Stomach smooth muscle (tissue), 2 donors: ENCODE measurements at regions not wholly inside any gene's neighbourhood (a gene's known extent, or its start where the extent isn't known, plus 50 kb on each side); places are given as distances from the start of the nearest gene placed in this dataset.
"Not testable (repeated sequence)": the region's sequence is repeated elsewhere in the genome, so short reads cannot be mapped to it uniquely, and the experiment has no call there.

Experiments
- H3K27ac ChIP-seq: one replicate; pipeline ENCODE4 v1.7.0; 2013; ENCODE audit warnings: mild to moderate bottlenecking, low read length, inconsistent platforms
- H3K27me3 ChIP-seq, 2 donors: one replicate each; pipeline ENCODE4 v1.7.0; 2013; ENCODE audit warnings: low read length in 2 of 2; ENCODE audit not compliant: insufficient read depth in 2 of 2, control insufficient read depth in 1 of 2
- H3K36me3 ChIP-seq, 2 donors: one replicate each; pipeline ENCODE4 v1.7.0; 2013; ENCODE audit warnings: low read length in 2 of 2; ENCODE audit not compliant: control insufficient read depth in 2 of 2, insufficient read depth in 2 of 2
- H3K4me1 ChIP-seq: one replicate; pipeline ENCODE4 v1.7.0; 2013; ENCODE audit warnings: low read length; ENCODE audit not compliant: control insufficient read depth, insufficient read depth
- H3K4me3 ChIP-seq, 2 donors: one replicate each; pipeline ENCODE4 v1.7.0; 2013; ENCODE audit warnings: low read length in 2 of 2
- H3K9ac ChIP-seq, 2 donors: one replicate each; pipeline ENCODE4 v1.7.0; 2013; ENCODE audit warnings: low read length in 2 of 2, mild to moderate bottlenecking in 1 of 2
- H3K9me3 ChIP-seq, 2 donors: one replicate each; pipeline ENCODE4 v1.7.0; 2013; ENCODE audit warnings: low read length in 2 of 2; ENCODE audit not compliant: control insufficient read depth in 2 of 2
- donor health status: healthy.
- donor health status: Pancreatic carcinoma.

DNA sequence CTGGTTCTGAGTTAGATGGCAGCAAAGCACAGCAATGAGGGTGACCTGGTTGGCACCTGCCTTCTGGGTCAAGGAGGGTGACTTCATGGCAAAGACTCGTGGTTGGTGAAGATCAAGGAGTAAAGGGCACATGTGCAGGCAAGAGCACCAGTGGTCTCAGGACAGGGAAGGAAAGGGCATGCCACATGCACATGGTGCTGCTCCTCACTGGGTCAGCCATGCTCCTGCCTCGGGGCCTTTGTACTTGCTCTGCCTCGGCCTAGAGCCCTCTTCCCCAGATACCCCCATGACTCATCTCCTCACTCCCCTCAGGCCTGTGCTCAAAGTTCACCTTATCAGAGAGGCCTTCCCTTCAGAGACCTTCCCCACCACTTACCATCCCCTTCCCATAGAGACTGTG lies 106.7 kb upstream of the KDM7A start:
- peaks cover 0 to 3% of the 10 kb centered on the region in 2 donors for H3K9me3 ChIP-seq
- no peak overlapping the region for H3K9ac ChIP-seq
- H3K4me1 ChIP-seq: no peaks in the 10 kb centered on the region
- no peaks in the 10 kb centered on the region for H3K27me3 ChIP-seq
- no peaks in the 10 kb centered on the region for H3K36me3 ChIP-seq
- no peak overlapping the region for H3K27ac ChIP-seq
- H3K4me3 ChIP-seq: no peak overlapping the region

GRCh38 chr7:140281960-140282359 lies 105.2 kb upstream of the KDM7A start:
- H3K27me3 ChIP-seq: no peaks in the 10 kb centered on the region
- peaks cover 0 to 3% of the 10 kb centered on the region in 2 donors for H3K9me3 ChIP-seq
- H3K4me1 ChIP-seq: no peaks in the 10 kb centered on the region
- H3K36me3 ChIP-seq: no peaks in the 10 kb centered on the region
- H3K9ac ChIP-seq: no peak overlapping the region
- no peak overlapping the region for H3K4me3 ChIP-seq
- no peak overlapping the region for H3K27ac ChIP-seq

DNA sequence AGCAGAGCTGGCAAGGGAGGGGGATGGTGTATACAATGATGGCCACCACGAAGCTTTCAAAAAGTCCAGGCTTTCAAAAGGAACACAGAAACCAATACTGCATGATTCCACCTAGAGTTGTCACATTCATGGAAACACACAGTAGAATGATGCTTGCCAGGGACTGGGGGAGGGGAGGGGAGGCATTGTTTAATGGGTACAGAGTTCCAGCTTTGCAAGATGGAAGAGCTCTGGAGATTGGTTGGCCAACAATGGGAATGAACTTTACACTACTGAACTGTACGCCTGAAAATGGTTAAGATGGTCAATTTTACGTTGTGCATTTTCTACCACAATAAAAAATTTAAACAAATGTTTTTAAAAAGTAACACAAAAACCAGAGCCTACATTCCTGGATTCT lies 104.5 kb upstream of the KDM7A start:
- no peaks in the 10 kb centered on the region for H3K36me3 ChIP-seq
- no peak overlapping the region for H3K9ac ChIP-seq
- no peak overlapping the region for H3K4me3 ChIP-seq
- H3K9me3 ChIP-seq: peaks cover 0 to 3% of the 10 kb centered on the region in 2 donors
- H3K27me3 ChIP-seq: no peaks in the 10 kb centered on the region
- H3K27ac ChIP-seq: no peak overlapping the region
- no peaks in the 10 kb centered on the region for H3K4me1 ChIP-seq

GRCh38 chr7:140276001-140276400 lies 99.2 kb upstream of the KDM7A start:
- no peaks in the 10 kb centered on the region for H3K36me3 ChIP-seq
- H3K4me1 ChIP-seq: no peaks in the 10 kb centered on the region
- no peaks in the 10 kb centered on the region for H3K9me3 ChIP-seq
- H3K27me3 ChIP-seq: no peaks in the 10 kb centered on the region
- H3K4me3 ChIP-seq: no peak overlapping the region
- H3K9ac ChIP-seq: no peak overlapping the region
- no peak overlapping the region for H3K27ac ChIP-seq

GRCh38 chr7:140275069-140275965 lies 98.5 kb upstream of the KDM7A start:
- Histone ChIP-seq H3K4me3 (peak overlapping the region in 1 of 2 donors; percentile 0), H3K4me1 (no peaks in the 10 kb centered on the region), H3K27me3 (no peaks in the 10 kb centered on the region), H3K36me3 (no peaks in the 10 kb centered on the region), H3K27ac (no peak overlapping the region), H3K9ac (peak overlapping the region in 1 of 2 donors; percentile 15), H3K9me3 (no peaks in the 10 kb centered on the region)

GRCh38 chr7:140273417-140273816 lies 96.6 kb upstream of the KDM7A start:
- Histone ChIP-seq H3K27ac (no peak overlapping the region), H3K27me3 (no peaks in the 10 kb centered on the region), H3K4me1 (no peaks in the 10 kb centered on the region), H3K4me3 (no peak overlapping the region), H3K9ac (no peak overlapping the region), H3K9me3 (no peaks in the 10 kb centered on the region), H3K36me3 (no peaks in the 10 kb centered on the region)

- not testable (repeated sequence) for H3K4me3 ChIP-seq, H3K4me1 ChIP-seq, H3K36me3 ChIP-seq, H3K27ac ChIP-seq, H3K9me3 ChIP-seq, H3K9ac ChIP-seq, H3K27me3 ChIP-seq
Measured at GRCh38 chr7:140271643-140271968, 94.8 kb upstream of the KDM7A start.

DNA sequence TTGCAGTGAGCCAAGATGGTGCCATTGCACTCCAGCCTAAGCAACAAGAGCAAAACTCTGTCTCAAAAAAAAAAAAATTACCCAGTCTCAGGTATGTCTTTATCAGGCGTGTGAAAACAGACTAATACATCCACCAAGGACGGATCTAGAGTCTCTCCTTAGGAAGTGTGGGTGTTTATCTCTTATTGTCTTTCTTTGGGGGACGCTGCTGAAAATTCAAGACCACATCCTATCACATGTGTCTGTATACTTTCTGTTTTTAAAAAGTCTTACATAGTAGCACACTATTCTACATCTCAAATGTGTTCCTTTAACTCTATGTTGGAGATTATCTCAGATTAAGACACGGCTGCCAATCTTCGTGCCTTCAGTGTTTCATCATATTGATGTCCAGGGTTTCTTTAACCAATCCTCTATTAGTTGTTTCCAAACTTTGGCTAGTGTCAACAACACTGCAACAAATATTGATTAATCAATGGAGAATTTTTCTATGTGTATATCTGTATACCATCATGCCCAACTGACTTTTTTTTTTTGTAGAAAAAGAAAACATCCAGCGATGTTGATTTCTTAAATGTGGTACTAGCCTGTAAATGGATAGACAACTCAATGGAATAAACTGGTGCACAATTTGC lies 92.3 kb upstream of the KDM7A start:
- H3K4me1 ChIP-seq: no peaks in the 10 kb centered on the region
- no peak overlapping the region for H3K27ac ChIP-seq
- H3K27me3 ChIP-seq: no peaks in the 10 kb centered on the region
- no peak overlapping the region for H3K4me3 ChIP-seq
- no peak overlapping the region for H3K9ac ChIP-seq
- H3K9me3 ChIP-seq: no peaks in the 10 kb centered on the region
- no peaks in the 10 kb centered on the region for H3K36me3 ChIP-seq

GRCh38 chr7:140267381-140268226 lies 90.8 kb upstream of the KDM7A start:
- no peak overlapping the region for H3K9ac ChIP-seq
- no peaks in the 10 kb centered on the region for H3K27me3 ChIP-seq
- no peaks in the 10 kb centered on the region for H3K4me1 ChIP-seq

GRCh38 chr7:140263277-140263676 lies 86.5 kb upstream of the KDM7A start:
- Histone ChIP-seq H3K27me3 (no peaks in the 10 kb centered on the region), H3K4me1 (no peaks in the 10 kb centered on the region), H3K9ac (no peak overlapping the region), H3K36me3 (no peaks in the 10 kb centered on the region), H3K27ac (no peak overlapping the region), H3K4me3 (no peak overlapping the region), H3K9me3 (no peaks in the 10 kb centered on the region)

More at GRCh38 chr7:140267381-140268226, 90.8 kb upstream of the KDM7A start:
- Histone ChIP-seq H3K9me3 (no peaks in the 10 kb centered on the region), H3K4me3 (no peak overlapping the region), H3K27ac (no peak overlapping the region), H3K36me3 (no peaks in the 10 kb centered on the region)
